Tibial nerve (tissue), 3 donors: ENCODE measurements at regions not wholly inside any gene's neighbourhood (a gene's known extent, or its start where the extent isn't known, plus 50 kb on each side); places are given as distances from the start of the nearest gene placed in this dataset.

Experiments used
- CTCF ChIP-seq, 5 experiments: fragments of 200-600 bp in 3 of 5; fragments of 450-650 bp in 2 of 5; sonication (generic) in 3 of 5; IDR thresholded peaks; one replicate each; pipeline ENCODE4 v1.5.1; 2016 to 2019; ENCODE audit warnings: antibody characterized with exemption in 5 of 5, mild to moderate bottlenecking in 3 of 5, moderate library complexity in 2 of 5
- POLR2A ChIP-seq, 2 donors: fragments of 450-650 bp; IDR thresholded peaks; one replicate each; pipeline ENCODE4 v1.6.1; 2017; ENCODE audit warnings: antibody characterized with exemption in 2 of 2, mild to moderate bottlenecking in 2 of 2, moderate library complexity in 2 of 2

- TF ChIP-seq POLR2A (IDR thresholded peaks at IDR 0.05) (no peak), CTCF (IDR thresholded peaks at IDR 0.05) (no peak)
These were observed 62.9 kb downstream of the MSTN start for GRCh38 chr2:189999661-190000060.
